KBM-7 (cell line): ENCODE measurements at regions not wholly inside any gene's neighbourhood (a gene's known extent, or its start where the extent isn't known, plus 50 kb on each side); places are given as distances from the start of the nearest gene placed in this dataset.

Experiments
- DNase-seq: peaks from one replicate; pipeline ENCODE4 v3.0.0-alpha.2; 2015
- in situ Hi-C: fragments of 300-500 bp; cut with MboI; formaldehyde crosslinking; loops from 2 replicates; pipeline ENCODE4 v1.14.3; 2020; ENCODE audit warnings: low sequenced_read_pairs, low pct_unique_long_range_greater_than_20kb, mixed read lengths

DNA sequence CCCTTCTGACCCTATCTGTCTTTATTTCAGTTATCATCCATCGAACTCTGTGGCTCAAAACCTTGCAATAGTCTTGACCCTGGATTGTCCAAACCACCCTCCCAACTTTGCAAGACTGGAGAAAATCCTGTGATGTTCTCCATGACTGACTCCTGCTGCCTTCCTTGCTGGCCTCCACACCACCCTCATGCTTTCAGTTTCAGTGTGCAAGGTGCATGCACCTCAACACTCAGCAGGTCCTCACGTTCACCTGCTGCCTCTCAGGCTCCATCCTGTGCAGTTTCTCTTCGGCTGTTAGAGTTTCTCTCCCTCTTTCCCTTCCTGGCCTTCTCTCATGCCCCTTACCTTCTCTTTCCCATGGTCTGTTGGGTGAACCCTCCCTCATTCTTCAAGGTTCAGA, 59.4 kb upstream of the ASIC2 start:
- DNase-seq, result no peak
- in situ Hi-C loops, result no loop called here

DNA sequence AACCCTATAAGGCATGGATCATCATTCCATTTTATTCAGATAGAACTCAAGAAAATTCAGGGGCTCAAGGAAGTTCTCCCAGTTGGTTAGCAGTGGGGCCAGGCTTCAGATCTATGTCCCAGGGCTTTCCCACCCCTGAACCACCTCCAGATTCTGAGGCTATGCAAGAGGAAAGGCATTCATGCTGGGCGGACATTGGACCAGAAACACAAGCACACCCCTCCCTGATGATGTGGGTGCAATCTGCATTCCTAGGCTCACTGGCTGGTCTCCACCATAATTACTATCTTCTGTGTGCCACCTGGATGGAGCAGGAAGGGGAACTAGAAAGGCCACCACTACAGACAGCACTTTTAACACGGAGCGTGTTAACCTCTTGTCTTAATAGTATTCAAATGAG, 63.2 kb upstream of the ASIC2 start:
- in situ Hi-C loops, result no loop called here
- no peak for DNase-seq

DNA sequence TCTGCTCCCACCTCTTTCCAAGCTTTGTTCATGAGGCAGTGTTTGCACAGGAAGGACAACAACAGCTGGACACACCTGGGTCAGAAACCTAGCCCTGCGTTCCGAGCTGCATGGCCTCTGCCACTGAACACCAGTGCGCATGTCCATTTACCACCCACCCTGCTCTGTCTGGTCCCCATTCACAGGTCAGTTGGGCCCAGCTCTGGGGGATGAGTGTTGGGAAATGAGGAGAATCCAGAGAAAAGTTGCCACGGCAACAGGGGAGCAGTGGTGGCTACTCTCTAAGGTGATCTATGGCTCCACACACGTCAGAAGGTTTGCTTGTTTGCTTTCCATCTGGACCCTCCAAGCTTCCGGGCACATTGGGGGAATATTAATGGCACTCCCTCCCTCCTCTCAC, 70.4 kb upstream of the ASIC2 start:
- in situ Hi-C loops, result no loop called here
- no peak for DNase-seq

DNA sequence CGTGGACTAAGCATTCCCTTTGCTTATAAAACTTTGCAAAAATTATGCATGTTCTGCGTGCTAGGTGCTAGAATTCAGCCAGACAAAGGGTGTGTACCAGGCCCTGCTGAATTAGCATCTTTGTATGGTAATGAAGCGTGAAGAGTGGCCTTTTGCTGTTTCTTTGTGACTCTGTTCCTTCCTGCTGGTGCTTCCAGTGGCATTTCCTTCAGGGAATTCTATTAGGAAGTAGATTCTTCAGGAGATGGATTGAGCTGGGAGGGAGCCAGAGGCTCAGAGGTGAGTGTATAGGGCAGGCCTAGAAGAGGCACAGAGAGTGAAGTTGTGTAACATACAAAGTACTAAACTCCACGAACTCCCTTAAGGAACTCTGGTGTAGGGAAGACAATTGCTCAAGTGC, 73.9 kb upstream of the ASIC2 start:
- in situ Hi-C loops, result no loop called here
- no peak for DNase-seq

DNA sequence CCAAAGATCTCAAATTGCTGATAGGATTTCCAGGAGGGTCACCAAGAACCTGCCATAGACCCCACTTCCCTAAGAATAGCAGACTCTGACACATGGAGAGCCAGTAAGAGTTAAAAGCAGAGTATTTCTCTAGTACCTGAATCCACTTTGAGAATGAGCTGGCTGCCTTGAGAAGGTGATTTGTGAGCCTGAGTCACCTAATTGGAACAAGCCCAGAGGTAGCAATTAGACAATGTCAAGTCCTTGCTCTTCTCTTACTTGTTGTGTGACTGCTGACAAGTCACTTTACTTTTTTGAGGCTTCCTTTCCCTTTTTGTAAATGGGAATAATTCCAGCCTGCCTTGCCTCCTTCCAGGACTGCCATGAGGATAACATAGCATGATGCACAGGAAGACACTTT, 76.1 kb upstream of the ASIC2 start:
- in situ Hi-C loops, result no loop called here
- no peak for DNase-seq

DNA sequence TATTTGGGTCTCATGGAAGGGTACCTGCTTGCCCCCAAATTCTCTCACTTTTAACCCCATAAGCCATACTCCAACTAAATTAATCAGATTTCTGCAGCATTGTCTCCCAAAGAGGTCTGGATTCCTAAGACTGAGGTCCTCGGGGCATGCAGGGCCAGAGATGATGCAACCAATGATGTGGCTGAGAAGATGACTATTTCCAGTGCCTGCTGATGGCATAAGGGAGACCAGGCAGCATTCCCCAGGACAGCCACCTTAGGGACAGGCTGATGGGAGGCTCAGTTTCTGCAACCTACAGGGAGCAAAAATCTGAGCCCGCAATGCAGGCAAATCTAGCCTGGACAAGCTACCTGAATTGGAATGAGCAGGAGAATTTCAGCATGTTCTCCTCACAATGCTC, 76.8 kb upstream of the ASIC2 start:
- in situ Hi-C loops, result no loop called here
- DNase-seq, result no peak

DNA sequence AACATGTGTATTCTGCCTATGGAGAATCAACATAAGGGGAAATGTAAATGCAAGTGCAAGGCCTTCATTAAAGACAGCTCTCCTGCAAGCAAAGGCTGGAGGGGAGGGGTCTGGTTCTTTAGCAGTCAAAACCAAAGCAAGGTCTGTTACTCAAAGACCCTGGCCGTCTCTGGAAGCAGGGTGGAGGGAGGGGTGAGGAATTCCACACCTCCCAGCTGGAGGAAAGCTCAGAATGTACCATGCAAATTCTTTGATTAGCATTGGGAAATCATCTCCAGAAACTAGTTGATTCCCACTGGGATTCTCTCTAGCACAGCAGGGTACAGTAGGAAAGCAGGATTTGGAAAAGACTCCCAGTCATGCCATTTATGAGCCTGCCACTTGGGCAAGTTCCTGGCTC, 77.3 kb upstream of the ASIC2 start:
- no peak for DNase-seq
- in situ Hi-C loops, result no loop called here

DNA sequence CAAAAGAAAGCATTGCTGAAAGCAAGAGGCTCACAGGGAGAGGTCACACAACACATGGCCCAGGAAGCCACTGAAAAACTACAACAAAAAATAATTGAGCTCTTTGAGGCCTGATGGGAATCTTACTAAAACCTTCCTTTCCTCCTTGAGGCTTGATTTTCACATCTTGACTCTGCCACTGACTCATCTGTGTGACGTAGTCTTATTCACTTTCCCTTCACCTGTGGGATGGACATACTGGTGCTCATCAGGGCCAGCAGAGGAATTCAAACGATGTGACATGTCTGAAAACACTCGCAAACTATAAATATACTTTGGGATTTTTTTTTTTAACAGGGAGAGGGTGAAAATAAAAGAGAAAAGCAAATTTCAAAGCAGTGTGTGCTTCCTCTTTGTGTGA, 78.3 kb upstream of the ASIC2 start:
- in situ Hi-C loops, result no loop called here
- DNase-seq, result no peak

DNA sequence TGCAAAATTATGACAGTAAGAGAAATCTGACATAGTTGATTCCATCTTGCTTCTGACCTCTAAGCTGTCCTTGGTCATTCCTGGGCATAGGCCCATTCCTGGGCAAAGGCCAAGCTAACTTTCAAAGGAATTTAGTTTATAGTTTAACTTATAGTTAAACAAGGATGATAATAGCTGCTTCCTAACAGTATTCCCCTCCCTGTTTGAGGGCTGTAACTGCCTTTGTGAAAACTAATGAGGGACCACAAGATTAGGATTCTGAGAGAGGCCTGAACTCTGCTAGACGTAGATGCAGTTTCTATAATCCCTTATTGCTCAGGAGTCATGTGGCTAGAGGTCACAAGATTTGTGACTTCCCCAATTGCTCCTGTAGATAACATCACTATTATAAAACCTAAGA, 80.2 kb upstream of the ASIC2 start:
- DNase-seq, result no peak
- in situ Hi-C loops, result no loop called here

DNA sequence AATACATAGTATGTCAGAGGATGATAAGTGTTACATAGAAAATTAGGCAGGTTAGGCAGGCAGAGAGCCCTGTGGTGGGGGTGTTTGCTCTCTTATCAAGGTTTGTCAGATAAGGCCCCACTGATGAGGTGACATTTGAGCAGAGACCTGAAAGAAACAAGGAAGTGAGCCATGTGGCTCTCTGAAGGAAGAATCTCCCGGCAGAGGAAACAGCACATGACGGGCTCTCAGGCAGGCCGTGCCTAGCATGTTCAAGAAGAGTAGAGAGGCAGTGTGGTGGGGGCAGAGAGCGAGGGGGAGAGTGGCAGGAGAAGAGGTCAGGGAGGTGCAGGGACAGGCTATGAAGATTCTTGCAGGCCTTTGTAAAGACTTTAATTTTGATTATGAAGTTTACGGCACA, 82.0 kb upstream of the ASIC2 start:
- in situ Hi-C loops, result no loop called here
- no peak for DNase-seq

DNA sequence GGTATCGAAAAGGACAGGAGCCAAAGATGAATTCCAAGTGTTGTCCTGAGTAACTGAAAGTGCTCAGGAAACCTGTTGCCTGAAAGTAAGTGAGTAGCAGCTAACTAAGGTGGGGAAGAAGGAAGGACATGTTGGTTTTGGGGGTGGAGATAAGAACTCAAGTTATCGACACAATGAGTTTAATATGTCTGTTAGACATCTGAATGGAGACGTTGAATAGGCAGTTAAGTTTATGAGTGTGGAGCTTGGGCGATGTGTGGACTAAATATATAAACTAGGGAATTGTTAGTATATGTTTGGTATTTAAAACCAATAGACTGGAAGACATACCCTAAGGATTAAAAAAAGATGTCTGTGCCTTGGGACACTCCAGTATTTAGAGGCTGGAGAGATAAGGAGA, 82.7 kb upstream of the ASIC2 start:
- no peak for DNase-seq

DNA sequence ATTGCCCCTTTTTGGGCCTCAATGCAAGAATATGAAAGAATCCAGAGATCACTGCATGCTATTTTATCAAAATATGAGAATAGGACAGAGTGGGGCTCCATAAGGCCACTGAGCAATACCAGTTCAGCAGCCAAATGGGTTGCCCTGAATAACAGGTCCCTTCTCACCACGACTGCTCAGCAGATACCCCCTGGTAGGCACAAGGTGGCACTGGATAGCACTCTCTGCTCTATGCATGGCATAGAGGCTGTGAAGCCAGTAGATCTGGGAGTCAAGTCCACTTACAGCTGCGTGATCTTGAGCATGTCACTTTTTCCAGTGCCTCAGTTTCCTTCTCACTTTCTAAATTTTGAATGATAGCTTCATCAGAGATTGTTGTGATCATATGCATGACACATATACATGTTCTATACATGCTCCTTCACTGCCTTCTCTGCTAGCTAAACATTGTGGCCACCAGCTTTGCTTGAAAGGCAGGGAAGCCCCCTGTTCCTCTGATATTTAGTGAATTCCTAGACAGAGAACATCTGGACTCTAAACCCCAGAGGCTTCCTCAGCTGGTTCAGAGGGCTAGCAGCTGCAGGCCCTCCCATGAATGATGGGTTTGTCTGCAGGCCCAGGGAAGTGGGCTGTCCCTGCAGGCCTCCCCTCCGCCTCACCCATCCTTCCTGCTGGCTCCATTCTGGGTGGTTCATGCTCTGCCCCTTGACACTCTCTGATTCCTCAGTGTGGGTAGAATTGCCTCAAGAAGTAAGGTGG, 84.9 kb upstream of the ASIC2 start:
- in situ Hi-C loops, result no loop called here
- no peak for DNase-seq

More for the DNA sequence above, 82.7 kb upstream of the ASIC2 start:
- in situ Hi-C loops, result no loop called here

DNA sequence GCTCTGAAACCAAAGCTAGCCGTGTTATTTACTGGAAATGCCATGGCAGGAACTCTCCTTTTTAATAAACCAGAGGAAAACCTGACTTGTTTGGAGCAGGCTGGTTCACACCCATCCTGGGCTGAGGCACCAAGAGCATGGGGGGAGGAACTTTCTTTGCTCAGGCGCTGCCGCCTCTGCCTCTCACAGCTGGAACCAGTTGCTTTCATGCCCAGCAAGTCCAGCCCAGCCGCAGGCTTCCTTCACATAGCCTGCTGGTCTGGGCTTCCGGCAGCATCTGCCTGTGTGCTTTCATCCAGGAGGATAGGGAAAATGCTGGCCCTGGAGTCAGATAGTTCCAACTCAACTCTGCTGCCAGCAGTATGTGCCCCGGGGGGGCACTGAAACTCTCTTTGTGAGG, 88.1 kb upstream of the ASIC2 start:
- DNase-seq, result no peak
- in situ Hi-C loops, result no loop called here

DNA sequence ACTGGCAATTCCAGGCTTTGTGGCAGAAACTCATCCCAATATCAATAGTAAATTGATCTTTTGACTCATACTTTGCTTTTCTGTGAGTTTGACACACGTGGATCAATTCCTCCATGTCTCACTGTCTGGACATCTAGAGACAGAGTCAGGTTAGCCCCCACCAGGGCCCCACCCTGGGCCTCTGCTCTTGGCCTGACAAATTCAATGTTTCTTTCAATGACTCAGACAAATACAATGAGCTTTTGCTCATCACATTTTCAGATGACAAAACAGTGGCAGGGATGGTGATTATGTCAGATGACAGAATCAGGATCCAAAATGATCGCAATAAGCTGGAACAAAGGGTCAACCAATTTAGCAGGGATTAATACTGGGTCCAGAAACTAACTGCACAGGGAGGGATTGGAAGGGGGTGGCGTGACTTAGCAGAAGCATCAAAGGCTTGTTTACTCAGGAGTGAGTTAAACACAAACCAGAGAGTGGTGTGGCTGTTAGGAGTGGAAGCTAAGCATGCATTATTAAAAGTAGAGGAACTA, 90.5 kb upstream of the ASIC2 start:
- in situ Hi-C loops, result no loop called here

DNA sequence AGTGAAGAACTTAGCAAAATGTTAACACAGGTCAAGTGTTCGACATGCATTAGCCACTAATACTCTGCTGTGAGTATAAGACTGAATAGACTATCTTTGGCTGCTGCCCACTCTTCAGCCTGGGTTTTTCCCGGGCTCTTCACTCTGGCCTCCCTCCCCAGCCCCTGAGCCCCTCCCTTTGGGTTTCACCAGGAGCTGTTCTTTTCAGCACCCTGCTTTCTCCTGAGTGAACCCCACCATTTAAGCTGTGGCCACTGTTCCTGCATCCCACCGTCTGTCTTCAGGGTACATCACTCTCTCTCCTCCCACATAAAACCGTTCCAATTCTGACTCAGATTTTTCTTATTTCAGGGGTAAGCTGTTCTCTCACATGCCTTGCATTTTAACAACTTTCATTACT, 92.0 kb upstream of the ASIC2 start:
- in situ Hi-C loops, result no loop called here

More for the DNA sequence above, 90.5 kb upstream of the ASIC2 start:
- DNase-seq, result no peak

DNA sequence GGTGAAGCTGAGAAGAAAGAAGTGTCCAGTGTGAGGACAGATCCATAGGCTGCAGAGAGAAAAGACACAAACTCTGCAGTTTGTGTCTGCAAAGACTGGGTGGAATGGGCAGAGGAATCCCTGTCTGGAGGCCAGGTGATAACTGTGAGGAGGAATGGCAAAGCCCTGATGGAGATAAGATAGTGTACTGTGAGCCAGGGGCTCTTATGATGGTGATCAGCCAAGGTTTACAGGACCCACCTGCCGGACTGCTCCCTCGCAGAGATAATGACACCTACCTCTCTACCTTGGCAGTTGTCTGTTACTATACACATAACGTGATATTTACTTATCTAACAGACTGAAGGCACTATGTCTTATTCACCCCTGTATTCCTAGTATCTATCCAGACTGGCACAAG, 92.6 kb upstream of the ASIC2 start:
- in situ Hi-C loops, result no loop called here
- no peak for DNase-seq

More for the DNA sequence above, 92.0 kb upstream of the ASIC2 start:
- no peak for DNase-seq

DNA sequence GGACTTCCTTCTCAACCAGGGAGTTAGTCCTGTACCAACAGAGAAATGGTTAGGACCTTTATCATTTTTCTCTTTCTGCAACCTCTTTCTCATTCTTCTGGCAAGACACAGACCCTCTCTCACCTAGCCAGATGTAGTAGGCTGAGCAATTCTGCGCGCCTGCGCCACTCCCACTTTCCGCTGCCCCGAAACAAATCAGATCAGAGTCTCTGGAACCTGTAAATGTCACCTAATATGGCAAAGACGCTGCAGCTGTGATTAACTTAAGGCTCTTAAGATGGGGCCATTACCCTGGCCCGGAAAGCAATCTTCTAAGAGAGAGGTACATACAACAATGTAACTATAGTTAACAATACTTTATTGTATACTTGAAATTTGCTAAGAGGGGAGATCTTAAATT, 94.3 kb upstream of the ASIC2 start:
- in situ Hi-C loops, result no loop called here
- DNase-seq, result no peak

DNA sequence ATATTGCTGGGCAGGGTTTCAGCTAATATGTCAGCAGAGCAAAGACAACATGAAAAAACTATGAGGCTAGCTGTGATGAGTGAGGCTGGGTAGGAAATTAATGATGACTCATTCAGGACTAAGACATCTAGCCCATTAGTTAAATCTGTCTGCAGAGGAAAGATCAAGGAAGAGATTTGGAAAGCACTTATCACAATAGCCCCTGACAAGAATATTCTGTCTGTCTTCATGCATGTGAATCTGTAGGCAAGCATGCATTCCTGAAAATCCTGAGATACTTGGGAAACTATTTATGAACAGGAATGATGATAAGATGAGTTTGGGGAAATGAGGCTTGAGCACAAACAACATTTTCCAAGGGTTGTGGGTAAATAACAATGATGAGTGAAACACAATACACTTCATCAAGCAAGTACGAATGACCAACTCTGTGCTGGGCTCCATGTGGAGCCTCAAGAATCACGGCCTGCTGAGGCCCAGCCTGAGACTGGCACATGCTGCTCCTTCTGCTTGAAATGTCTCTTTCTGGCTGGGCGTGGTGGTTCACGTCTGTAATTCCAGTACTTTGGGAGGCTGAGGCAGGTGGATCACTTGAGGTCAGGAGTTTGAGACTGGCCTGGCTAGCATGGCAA, 96.5 kb upstream of the ASIC2 start:
- DNase-seq, result no peak

DNA sequence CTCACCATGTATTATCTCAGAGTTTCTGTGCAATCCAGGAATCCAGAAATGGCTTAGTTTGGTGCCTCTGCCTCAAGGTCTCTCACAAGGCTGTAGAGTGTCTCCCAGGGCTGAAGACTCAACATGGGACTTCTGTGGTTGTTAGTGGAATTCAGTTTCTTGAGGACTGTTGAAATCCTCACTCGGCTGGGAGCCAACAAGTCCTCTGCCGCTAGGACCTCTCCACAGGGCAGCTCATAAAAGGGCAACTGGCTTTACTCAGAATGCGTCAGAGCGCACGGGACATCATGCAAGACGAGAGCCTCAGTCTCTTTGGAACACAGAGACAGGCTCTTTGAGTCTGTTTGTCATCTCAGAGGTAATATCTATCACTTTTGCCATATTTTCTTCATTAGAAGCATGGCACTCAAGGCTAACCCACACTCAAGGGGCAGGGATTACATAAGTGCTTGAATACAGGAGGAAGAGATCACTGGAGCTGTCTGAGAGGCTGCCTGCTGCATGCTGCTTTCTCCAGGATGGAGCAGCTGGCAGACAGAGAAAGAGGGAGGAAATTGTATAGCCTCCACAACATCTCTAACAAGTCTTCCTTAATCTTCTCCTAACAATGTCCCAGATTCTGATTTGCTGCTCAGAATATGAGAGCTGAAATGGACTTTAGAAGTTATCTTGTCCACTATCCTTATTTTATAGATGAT, 97.5 kb upstream of the ASIC2 start:
- in situ Hi-C loops, result no loop called here
- DNase-seq, result no peak

More for the DNA sequence above, 96.5 kb upstream of the ASIC2 start:
- in situ Hi-C loops, result no loop called here

DNA sequence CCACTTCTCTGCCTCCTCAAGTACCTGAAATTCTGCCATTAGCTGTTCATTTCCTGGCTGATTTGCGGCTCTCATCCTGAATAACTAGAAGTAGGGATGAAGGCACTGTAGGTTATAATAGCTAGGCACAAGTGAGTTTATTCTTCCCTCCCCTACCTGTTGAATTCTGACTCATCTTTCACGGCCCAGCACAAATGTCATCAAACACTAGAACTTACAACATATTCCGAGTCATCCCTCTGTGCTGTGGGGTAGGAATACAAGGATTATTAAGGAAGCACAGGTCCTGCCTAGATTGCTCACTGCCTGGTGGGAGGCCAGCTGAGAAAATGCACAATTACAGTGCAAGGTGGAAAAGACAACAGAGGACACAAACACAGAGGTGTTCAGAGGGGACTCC, 103.7 kb upstream of the ASIC2 start:
- no peak for DNase-seq
- in situ Hi-C loops, result no loop called here
